Kidney (tissue), 13 donors: ENCODE measurements at regions not wholly inside any gene's neighbourhood (a gene's known extent, or its start where the extent isn't known, plus 50 kb on each side); places are given as distances from the start of the nearest gene placed in this dataset.

Experiments
- DNase-seq, 5 donors: peaks; one replicate each; pipeline ENCODE4 v3.0.0-alpha.2; 2013 to 2020
- FAIRE-seq: peaks from 2 replicates; lab custom pipeline; 2012; peaks lifted over from hg19 to GRCh38; lab: Jason Lieb, UNC
- H3K27ac ChIP-seq, 2 donors: one replicate each; pipeline ENCODE4 v1.7.0; 2013; ENCODE audit warnings: low read depth in 2 of 2, low read length in 2 of 2, inconsistent platforms in 1 of 2
- H3K27me3 ChIP-seq: one replicate; pipeline ENCODE4 v1.7.1; 2013; ENCODE audit warnings: low read length, inconsistent platforms; ENCODE audit not compliant: control insufficient read depth, insufficient read depth
- H3K36me3 ChIP-seq, 3 donors: one replicate each; pipeline versions ENCODE4 v1.7.0 to v1.7.1; 2013; ENCODE audit warnings: low read length in 3 of 3, control low read depth in 1 of 3, inconsistent platforms in 1 of 3; ENCODE audit not compliant: insufficient read depth in 3 of 3, control insufficient read depth in 2 of 3
- H3K4me1 ChIP-seq, 3 donors: one replicate each; pipeline versions ENCODE4 v1.7.0 to v1.7.1; 2013; ENCODE audit warnings: low read length in 3 of 3, inconsistent platforms in 1 of 3, low read depth in 1 of 3; ENCODE audit not compliant: control insufficient read depth in 2 of 3, insufficient read depth in 2 of 3
- H3K4me3 ChIP-seq, 3 donors: one replicate each; pipeline versions ENCODE4 v1.7.0 to v1.8.1; 2013; ENCODE audit warnings: low read length in 3 of 3, control low read depth in 1 of 3, inconsistent platforms in 1 of 3
- H3K9ac ChIP-seq, 3 donors: one replicate each; pipeline versions ENCODE4 v1.7.0 to v1.7.1; 2013; ENCODE audit warnings: low read length in 3 of 3, control low read depth in 1 of 3, inconsistent platforms in 1 of 3
- H3K9me3 ChIP-seq, 3 donors: one replicate each; pipeline versions ENCODE4 v1.7.0 to v1.7.1; 2013; ENCODE audit warnings: low read length in 3 of 3, control low read depth in 1 of 3, inconsistent platforms in 1 of 3; ENCODE audit not compliant: control insufficient read depth in 2 of 3, insufficient read depth in 1 of 3
- CTCF ChIP-seq: IDR thresholded peaks from 3 replicates; pipeline ENCODE4 v1.5.1; 2012; ENCODE audit warnings: mild to moderate bottlenecking, moderate library complexity, borderline replicate concordance; ENCODE audit not compliant: insufficient read depth; ENCODE audit errors: extremely low read depth
- intact Hi-C: fragments of 100-400 bp; cut with DNase I; formaldehyde crosslinking; loops from one replicate; pipeline ENCODE4 v1.11.1; 2022
- donor health status: control.
- donor health status: control.
- donor health status: control.
- donor health status: control.
- donor health status: control.
- donor health status: DM: yes; HTN: yes; CAD: no.
- donor health status: Normal renal cell carcinoma (clear cell type).

DNA sequence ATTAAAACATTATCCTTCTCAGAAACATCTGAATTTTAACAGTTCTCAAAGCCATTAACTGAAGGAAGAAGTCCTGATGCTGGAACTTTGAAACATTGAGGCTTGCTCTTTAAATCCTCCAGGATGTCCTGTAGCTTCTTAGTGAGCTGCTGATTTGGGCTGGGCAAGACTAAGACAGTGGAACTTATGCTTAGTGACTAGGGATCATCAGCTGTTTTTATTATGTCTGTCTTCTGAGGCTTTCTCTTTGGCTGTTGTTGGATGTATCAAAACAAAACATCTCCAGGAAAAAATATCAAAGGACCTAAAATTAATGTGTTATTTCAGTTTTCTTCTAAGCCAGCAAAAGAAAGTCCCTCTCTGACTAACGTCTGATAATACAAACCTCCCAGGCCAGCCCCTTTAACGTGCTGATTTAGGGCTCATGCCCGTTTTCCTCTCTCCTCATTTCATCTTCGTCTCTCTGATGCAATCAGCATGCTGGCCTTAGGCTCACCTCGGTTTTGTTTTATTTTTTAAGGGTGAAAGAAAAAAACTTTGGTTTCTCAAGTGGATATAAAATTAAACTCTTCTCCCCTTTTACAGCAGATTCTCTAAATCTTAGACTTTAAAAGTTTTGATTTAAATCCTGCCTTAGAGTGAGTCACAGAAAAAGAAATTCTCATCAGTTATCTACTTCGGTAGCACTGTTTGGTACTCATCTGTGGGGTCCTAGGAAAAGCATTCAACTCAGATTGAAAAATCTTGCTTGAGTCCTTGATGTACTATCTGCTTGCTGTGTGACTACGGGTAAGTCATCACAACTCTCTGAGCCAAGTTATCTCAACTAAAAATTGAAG lies 106.2 kb upstream of the CCDC91 start:
- no peak for DNase-seq
- TF ChIP-seq CTCF = no peak
- Histone ChIP-seq H3K27me3 (no peaks in the 10 kb centered on the region), H3K4me1 (no peaks in the 10 kb centered on the region), H3K9me3 (no peaks in the 10 kb centered on the region), H3K9ac (no peak overlapping the region), H3K36me3 (no peaks in the 10 kb centered on the region), H3K27ac (no peak overlapping the region), H3K4me3 (no peak overlapping the region)
- no peak for FAIRE-seq
- intact Hi-C loops = no loop called here

- Histone ChIP-seq H3K27me3 (no peaks in the 10 kb centered on the region), H3K4me1 (no peaks in the 10 kb centered on the region), H3K4me3 (no peak overlapping the region), H3K27ac (no peak overlapping the region), H3K9me3 (no peaks in the 10 kb centered on the region), H3K36me3 (no peaks in the 10 kb centered on the region), H3K9ac (no peak overlapping the region)
- DNase-seq = no peak
- no peak for TF ChIP-seq CTCF
- no peak for FAIRE-seq
- intact Hi-C loops = no loop called here
Observed at GRCh38 chr12:28086521-28087155, 103.6 kb upstream of the CCDC91 start.

- FAIRE-seq = no peak
- intact Hi-C loops = no loop called here
Observed at GRCh38 chr12:28088566-28089272, 101.5 kb upstream of the CCDC91 start.

More at GRCh38 chr12:28088566-28089272, 101.5 kb upstream of the CCDC91 start:
- no peaks in the 10 kb centered on the region for H3K27me3 ChIP-seq
- H3K9me3 ChIP-seq = no peaks in the 10 kb centered on the region
- H3K9ac ChIP-seq = no peak overlapping the region
- H3K36me3 ChIP-seq = no peaks in the 10 kb centered on the region
- TF ChIP-seq CTCF = no peak
- no peak overlapping the region for H3K4me3 ChIP-seq
- H3K4me1 ChIP-seq = no peaks in the 10 kb centered on the region
- no peak overlapping the region for H3K27ac ChIP-seq
- DNase-seq = no peak
